ENCODE measurements at regions not wholly inside any gene's neighbourhood (a gene's known extent, or its start where the extent isn't known, plus 50 kb on each side); places are given as distances from the start of the nearest gene placed in this dataset.

GRCh38 chr6:9697263-9697931 is 717.5 kb downstream of the TFAP2A start:
- TF ChIP-seq GATA2 (IDR thresholded peaks at IDR 0.05; ENCODE audit: low read depth, low read length) (no peak), GATA3 (IDR thresholded peaks at IDR 0.05; ENCODE audit: low read depth, low read length) (no peak)

Data from SH-SY5Y (cell line).